ENCODE measurements at regions not wholly inside any gene's neighbourhood (a gene's known extent, or its start where the extent isn't known, plus 50 kb on each side); places are given as distances from the start of the nearest gene placed in this dataset.

DNA sequence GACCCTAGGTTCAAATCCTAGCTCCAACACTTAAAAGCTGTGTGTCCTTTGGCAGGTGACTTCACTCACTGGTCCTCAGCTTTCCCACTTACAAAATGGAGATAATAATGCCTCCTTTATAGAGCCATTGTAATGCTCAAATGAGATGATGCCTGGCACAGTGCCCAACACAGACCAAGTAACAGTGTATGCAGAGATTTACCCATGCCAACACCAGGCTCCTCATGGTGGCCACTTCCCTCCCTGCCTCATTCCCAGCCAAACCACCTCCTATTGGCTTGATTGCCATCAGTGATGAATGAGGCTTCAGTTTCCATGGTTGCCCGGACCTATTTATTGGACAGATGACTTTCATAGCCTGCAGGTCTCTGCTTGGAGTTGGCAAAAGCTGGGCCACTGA lies 469.4 kb downstream of the CDK5RAP2 start:
- no peak for DNase-seq

GRCh38 chr9:120109242-120109641 lies 470.7 kb downstream of the CDK5RAP2 start:
- no peak for DNase-seq

GRCh38 chr9:120107138-120107537 lies 472.8 kb downstream of the CDK5RAP2 start:
- DNase-seq, result no peak

GRCh38 chr9:120104771-120105170 lies 475.2 kb downstream of the CDK5RAP2 start:
- DNase-seq, result no peak

- no peak for DNase-seq
Measured at GRCh38 chr9:120100595-120100994, 479.4 kb downstream of the CDK5RAP2 start.

DNA sequence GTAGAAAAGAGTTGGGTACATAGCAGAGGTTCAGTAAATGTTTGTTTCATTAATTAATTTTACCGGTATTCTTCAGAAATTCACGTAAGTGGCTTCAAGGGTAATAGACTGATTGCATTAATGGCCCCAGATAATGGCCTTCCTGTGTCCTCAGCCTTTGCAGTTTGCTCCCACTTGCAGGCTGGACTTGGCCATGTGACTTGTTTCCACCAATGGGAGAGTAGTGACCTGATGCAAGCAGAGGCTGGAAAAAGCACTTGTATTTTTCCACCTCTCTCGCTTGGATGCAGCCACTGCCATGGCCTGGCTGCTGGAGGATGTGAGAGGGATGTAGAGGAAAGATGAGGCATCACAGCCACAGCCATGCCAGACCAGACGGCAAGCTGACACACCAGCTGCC lies 480.9 kb downstream of the CDK5RAP2 start:
- DNase-seq, result no peak

DNA sequence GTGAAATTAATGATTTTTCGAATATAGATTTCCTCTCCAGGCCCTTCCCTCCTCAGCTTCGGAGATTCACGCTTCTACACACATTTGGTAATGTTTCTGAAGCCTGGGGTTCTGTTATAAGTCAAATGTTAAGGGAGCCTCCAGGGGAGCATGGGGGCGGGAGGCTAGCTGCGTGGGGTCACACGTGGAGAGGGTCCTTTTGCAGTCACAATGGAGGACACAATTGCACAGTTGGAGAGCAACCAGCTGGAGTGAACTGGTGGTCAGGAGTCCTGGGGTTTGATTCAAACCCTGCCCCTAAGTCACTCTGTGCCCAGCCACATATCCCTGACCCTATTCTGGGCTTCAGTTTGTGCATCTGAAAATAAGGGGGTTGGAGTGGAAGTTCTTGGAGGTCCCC lies 481.4 kb downstream of the CDK5RAP2 start:
- DNase-seq, result no peak

- no peak for DNase-seq
Measured at GRCh38 chr9:120091206-120091605, 488.8 kb downstream of the CDK5RAP2 start.

DNA sequence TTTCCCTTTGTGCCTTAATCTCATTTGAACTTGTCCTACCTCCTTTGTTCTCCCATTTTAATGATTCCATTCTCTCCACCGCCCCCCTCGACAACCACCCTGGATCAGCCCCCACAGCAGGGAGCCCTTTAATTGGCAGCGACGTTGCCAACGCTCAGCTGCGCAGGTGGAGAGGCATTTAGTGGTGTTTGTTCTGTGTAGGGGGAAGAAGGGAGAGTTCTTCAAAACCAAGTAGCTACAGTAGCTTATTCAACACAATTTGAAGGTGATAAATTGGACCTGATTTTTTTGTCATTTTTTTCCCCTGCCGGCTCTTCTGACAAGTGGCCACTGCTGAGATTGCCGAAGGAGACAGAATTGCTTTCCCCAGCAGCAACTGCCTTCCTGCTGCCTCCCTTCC lies 499.1 kb downstream of the CDK5RAP2 start:
- DNase-seq, result no peak

GRCh38 chr9:120078112-120078511 lies 501.9 kb downstream of the CDK5RAP2 start:
- no peak for DNase-seq

DNA sequence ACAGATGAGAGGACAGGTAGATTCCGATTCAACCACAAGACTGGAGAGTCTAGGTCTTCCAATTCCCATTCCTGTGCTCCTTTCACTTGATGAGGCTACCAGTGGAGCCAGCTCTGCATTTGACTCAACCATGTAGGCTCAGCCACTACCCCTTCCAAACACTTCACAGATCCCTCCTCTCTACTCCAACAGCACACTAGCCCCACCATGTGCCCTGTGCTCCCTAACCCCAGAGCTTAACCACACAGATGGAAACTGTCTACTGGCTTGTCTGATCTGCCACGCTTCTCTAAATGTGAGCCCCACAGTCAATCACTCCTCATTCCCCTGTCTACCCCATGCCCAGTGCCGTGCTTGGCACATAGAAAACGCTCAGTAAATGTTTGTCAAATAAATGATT lies 508.2 kb downstream of the CDK5RAP2 start:
- DNase-seq, result no peak

GRCh38 chr9:120066315-120066714 lies 513.7 kb downstream of the CDK5RAP2 start:
- DNase-seq, result no peak

- DNase-seq, result no peak
Measured at GRCh38 chr9:120065151-120065550, 514.8 kb downstream of the CDK5RAP2 start.

- no peak for DNase-seq
Measured at GRCh38 chr9:120045011-120045410, 535.0 kb downstream of the CDK5RAP2 start.

GRCh38 chr9:120043448-120043847 lies 536.5 kb downstream of the CDK5RAP2 start:
- DNase-seq, result no peak

DNA sequence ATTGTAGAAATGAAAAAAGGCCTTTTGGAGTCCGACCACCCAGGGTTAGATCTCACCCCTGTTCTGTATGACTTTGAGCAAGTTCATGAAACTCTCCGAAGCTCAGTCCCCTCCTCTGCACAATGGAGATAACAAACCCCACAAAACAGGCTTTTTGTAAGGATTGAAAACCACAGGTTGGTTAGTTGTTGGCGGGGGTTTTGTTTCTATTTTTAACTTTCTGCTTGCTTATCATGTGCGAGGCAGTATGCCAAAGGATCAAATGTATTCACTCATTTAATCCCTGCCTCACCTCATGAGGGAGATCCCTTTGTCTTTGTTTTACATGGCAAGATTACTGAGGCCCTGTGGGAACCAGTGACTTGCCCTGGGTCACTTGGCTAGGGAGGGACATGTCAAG lies 539.1 kb downstream of the CDK5RAP2 start:
- DNase-seq, result no peak

DNA sequence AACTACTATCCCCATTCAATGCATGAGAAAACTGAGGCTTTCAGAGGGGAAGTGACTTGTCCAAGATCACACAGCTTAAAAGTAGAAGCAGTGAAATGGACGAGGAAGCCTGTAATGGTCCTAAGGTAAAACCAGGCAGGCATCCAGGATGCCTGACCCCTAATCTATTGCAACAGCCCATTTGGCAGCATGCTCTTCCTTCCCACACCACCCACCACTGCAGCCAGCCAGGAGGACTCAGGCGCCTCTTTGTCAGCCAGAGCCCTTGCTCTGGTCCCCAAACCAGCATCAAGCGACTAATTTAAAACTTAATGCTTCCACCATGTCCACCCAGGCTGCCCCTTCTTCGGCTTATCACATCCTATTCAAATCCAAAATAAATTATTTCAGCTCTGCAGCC lies 541.6 kb downstream of the CDK5RAP2 start:
- no peak for DNase-seq

DNA sequence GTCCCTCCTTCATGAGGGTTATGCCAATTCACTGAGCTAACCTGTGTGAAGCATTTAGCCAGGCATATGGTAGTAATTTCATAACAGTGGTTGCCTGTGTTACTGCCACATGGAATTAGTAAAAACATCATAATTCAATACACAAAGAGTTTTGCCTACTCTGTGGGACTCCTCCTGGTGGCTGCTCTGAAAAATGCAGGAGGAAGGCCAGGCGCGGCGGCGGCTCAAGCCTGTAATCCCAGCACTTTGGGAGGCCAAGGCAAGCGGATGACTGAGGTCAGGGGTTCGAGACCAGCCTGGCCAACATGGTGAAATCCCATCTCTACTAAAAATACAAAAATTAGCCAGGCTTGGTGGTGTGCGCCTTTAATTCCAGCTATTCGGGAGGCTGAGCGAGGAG lies 547.3 kb downstream of the CDK5RAP2 start:
- no peak for DNase-seq

DNA sequence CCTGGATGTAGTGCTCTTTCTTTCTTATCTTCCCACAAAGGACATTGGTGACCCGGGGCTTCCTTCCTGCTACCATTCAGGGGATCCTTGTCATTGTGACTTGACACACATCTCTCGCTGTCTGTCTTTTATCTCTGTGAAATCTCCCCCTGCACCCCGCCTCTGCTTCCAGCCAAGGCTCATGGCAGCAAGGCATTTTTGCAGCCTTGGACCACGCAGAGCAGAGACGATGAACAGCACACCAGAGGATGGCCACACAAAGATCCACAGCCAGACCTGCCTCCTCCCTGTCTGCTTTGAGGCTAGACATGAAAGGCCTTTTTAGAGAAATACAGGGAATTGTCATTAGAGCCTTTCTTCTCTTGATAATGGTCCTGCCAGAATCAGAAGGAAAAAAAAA lies 549.1 kb downstream of the CDK5RAP2 start:
- DNase-seq, result no peak

- no peak for DNase-seq
Measured at GRCh38 chr9:120018550-120018949, 561.4 kb downstream of the CDK5RAP2 start.

- DNase-seq, result no peak
Measured at GRCh38 chr9:120018037-120018436, 561.9 kb downstream of the CDK5RAP2 start.

GRCh38 chr9:120016231-120016630 lies 563.7 kb downstream of the CDK5RAP2 start:
- DNase-seq, result no peak

DNA sequence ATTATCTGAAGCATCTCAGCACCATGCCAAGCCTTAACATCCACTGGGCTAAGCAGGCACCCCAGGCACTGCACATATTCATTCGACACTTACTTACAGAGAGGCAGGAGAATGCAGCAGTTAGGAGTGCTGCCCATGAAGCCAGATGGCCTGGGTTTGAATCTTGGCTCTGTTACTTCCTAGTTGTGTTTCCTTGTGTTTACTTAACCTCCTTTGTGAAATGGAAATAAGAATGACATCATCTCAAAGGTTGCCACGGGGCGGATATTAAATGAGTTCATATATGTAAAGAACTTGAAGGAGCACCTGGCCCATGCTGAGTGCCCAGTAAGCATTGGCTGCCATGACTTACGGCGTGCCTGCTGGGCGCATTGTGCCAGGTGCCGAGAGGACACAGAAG lies 565.2 kb downstream of the CDK5RAP2 start:
- no peak for DNase-seq

- DNase-seq, result no peak
Measured at GRCh38 chr9:120009856-120010255, 570.1 kb downstream of the CDK5RAP2 start.

GRCh38 chr9:120001536-120001935 lies 578.4 kb downstream of the CDK5RAP2 start:
- no peak for DNase-seq

DNA sequence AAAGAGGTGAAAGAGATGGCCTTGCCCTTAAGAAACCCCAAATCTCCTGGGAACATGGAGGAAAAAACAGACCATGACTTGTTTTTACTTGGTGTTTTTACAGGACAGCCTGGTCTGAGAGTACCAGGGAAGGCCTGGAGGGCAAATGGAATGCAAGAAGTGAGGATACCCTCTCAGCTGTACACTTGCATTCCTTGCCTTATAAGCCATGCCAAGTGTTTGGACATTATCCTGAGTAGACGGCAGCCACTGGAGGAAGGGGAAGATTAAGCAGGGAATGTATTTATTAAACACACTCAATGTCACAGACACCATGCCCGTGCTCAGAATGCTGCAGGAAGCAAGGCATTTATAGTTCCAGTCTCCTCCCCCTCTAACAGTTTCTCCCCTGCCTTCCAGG lies 581.4 kb downstream of the CDK5RAP2 start:
- no peak for DNase-seq
